ENCODE measurements at regions not wholly inside any gene's neighbourhood (a gene's known extent, or its start where the extent isn't known, plus 50 kb on each side); places are given as distances from the start of the nearest gene placed in this dataset.

DNA sequence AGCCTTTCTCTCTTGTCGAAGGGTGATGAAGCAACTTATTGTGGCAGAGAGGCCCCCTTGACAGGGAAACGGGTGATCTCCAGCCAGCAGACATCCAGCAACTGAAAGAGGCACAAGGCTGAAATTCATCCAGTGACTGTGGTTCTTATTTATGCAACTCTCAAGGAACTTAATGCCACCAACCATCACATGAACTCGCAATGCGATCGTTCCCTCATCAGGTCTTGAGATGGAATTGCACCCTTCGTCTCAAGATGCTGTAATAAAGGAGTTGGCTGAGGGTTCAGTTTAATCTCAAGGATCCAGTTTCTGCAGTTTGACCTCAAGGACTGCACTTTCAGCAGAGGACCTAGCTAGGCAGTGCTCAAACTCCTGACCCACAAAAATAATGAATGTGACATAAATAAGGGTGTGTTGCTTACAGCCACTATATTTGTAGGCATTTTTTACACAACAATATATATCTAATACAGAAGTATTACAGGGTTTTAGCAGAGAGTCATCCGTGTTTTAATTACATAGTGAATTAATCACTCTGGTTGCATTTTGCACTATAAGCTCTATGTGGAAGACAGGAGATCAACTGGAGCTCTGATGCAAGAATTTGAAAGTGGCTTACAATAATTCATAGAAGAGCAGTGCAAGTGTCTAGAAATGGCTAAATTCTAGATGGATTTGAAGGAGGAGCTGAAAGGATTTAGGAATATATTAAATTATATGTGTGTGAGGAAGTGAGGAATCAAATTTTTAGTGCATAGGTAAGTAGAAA is 957.8 kb upstream of the CTNND2 start:
- TF ChIP-seq RAD21 (IDR thresholded peaks at IDR 0.05; ENCODE audit: low read depth) (no peak), YY1 (IDR thresholded peaks at IDR 0.05; ENCODE audit: extremely low read depth, insufficient replicate concordance, low read depth, low read length) (no peak), EZH2 (IDR thresholded peaks at IDR 0.05) (no peak), POLR2AphosphoS5 (IDR thresholded peaks at IDR 0.05; ENCODE audit: low read depth, low read length) (no peak)
- TF ChIP-seq, protein P1, sequence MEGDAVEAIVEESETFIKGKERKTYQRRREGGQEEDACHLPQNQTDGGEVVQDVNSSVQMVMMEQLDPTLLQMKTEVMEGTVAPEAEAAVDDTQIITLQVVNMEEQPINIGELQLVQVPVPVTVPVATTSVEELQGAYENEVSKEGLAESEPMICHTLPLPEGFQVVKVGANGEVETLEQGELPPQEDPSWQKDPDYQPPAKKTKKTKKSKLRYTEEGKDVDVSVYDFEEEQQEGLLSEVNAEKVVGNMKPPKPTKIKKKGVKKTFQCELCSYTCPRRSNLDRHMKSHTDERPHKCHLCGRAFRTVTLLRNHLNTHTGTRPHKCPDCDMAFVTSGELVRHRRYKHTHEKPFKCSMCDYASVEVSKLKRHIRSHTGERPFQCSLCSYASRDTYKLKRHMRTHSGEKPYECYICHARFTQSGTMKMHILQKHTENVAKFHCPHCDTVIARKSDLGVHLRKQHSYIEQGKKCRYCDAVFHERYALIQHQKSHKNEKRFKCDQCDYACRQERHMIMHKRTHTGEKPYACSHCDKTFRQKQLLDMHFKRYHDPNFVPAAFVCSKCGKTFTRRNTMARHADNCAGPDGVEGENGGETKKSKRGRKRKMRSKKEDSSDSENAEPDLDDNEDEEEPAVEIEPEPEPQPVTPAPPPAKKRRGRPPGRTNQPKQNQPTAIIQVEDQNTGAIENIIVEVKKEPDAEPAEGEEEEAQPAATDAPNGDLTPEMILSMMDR (IDR thresholded peaks at IDR 0.05 in 2 of 3, conservative IDR thresholded peaks at IDR 0.05 in 1 of 3; ENCODE audit: borderline replicate concordance in 1 of 3, insufficient read depth in 1 of 3, low read depth in 2 of 3, low read length in 2 of 3): no peak

All from HCT116 (cell line).